Dedifferentiated amniotic fluid mesenchymal stem cell (primary cell): ENCODE measurements at regions not wholly inside any gene's neighbourhood (a gene's known extent, or its start where the extent isn't known, plus 50 kb on each side); places are given as distances from the start of the nearest gene placed in this dataset.
A peak's percentile ranks its signal among the peaks of the same experiment; 100 is the strongest.

Experiments
- DNase-seq: peaks from one replicate; pipeline ENCODE4 v3.0.0-alpha.2; 2016; ENCODE audit errors: extremely low spot score

GRCh38 chr13:68046903-68047302, 816.8 kb upstream of the PCDH9 start:
- no peak for DNase-seq

GRCh38 chr13:68030152-68030809, 800.1 kb upstream of the PCDH9 start:
- no peak for DNase-seq

- no peak for DNase-seq
Observed at GRCh38 chr13:68028701-68029100, 798.6 kb upstream of the PCDH9 start.

- no peak for DNase-seq
Observed at GRCh38 chr13:68027306-68027705, 797.2 kb upstream of the PCDH9 start.

- DNase-seq, result no peak
Observed at GRCh38 chr13:68026077-68026476, 795.9 kb upstream of the PCDH9 start.

- no peak for DNase-seq
Observed at GRCh38 chr13:68025604-68026003, 795.5 kb upstream of the PCDH9 start.

- no peak for DNase-seq
Observed at GRCh38 chr13:68023838-68024581, 793.9 kb upstream of the PCDH9 start.

- DNase-seq, result no peak
Observed at GRCh38 chr13:68019901-68020300, 789.8 kb upstream of the PCDH9 start.

- DNase-seq, result no peak
Observed at GRCh38 chr13:68009546-68009945, 779.4 kb upstream of the PCDH9 start.

GRCh38 chr13:68007576-68007975, 777.4 kb upstream of the PCDH9 start:
- DNase-seq, result no peak

- DNase-seq, result no peak
Observed at GRCh38 chr13:67996101-67996500, 766.0 kb upstream of the PCDH9 start.

- DNase-seq, result no peak
Observed at GRCh38 chr13:67990868-67991267, 760.7 kb upstream of the PCDH9 start.

GRCh38 chr13:67986234-67986633, 756.1 kb upstream of the PCDH9 start:
- DNase-seq, result no peak

GRCh38 chr13:67977066-67977465, 746.9 kb upstream of the PCDH9 start:
- peak; percentile 14 for DNase-seq

GRCh38 chr13:67971291-67971690, 741.2 kb upstream of the PCDH9 start:
- DNase-seq, result no peak

- DNase-seq, result no peak
Observed at GRCh38 chr13:67967031-67967430, 736.9 kb upstream of the PCDH9 start.

- no peak for DNase-seq
Observed at GRCh38 chr13:67966065-67966464, 735.9 kb upstream of the PCDH9 start.

GRCh38 chr13:67964986-67965385, 734.9 kb upstream of the PCDH9 start:
- DNase-seq, result no peak

GRCh38 chr13:67964091-67964490, 734.0 kb upstream of the PCDH9 start:
- no peak for DNase-seq

- DNase-seq, result no peak
Observed at GRCh38 chr13:67961331-67961730, 731.2 kb upstream of the PCDH9 start.

GRCh38 chr13:67951431-67951830, 721.3 kb upstream of the PCDH9 start:
- no peak for DNase-seq

- no peak for DNase-seq
Observed at GRCh38 chr13:67950603-67951002, 720.5 kb upstream of the PCDH9 start.

GRCh38 chr13:67946131-67946530, 716.0 kb upstream of the PCDH9 start:
- no peak for DNase-seq

GRCh38 chr13:67943116-67943515, 713.0 kb upstream of the PCDH9 start:
- no peak for DNase-seq
